ENCODE measurements at regions not wholly inside any gene's neighbourhood (a gene's known extent, or its start where the extent isn't known, plus 50 kb on each side); places are given as distances from the start of the nearest gene placed in this dataset.

DNA sequence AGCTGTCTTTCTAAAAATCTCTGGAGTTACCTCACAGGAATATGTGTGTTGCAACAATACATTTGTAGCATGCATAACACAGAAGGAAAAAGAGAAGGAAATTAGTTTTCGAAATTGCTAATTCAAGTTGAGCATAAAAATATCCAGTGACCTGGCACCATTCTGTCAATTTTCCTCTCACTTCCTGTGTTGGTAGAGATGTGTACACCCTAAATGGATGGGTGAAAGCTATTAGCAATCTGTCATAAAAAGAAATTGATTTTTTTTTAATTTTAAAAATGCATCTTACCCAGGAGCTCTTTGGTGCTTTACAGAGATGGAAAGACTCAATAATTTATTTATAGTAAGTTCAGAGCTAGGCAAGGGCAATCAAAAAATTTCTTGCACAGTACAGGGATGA lies 333.3 kb upstream of the TMEM229A start:
- Mint-ChIP-seq H3K27ac (ENCODE audit: low read depth, unreplicated experiment) (no peak overlapping the region), H3K4me3 (ENCODE audit: unreplicated experiment) (no peak overlapping the region), H3K9me3 (ENCODE audit: unreplicated experiment) (peaks cover 4% of the 10 kb centered on the region), H3K4me1 (ENCODE audit: insufficient read depth, unreplicated experiment) (no peaks in the 10 kb centered on the region), H3K27me3 (ENCODE audit: insufficient read depth, unreplicated experiment) (no peaks in the 10 kb centered on the region), H3K36me3 (ENCODE audit: insufficient read depth, unreplicated experiment) (no peaks in the 10 kb centered on the region)
- ChIA-PET CTCF (interaction anchor here (1.0 kb wide), 1 partner anchor 13 kb away, joined by 3 read pairs; no protein-coding TSS in a partner anchor), POLR2A (interaction anchor here (0.6 kb wide), 1 partner anchor 29 kb away, joined by 3 read pairs; no protein-coding TSS in a partner anchor)
- DNase-seq (ENCODE audit: unreplicated experiment), result no peak
- TF ChIP-seq, protein P1, sequence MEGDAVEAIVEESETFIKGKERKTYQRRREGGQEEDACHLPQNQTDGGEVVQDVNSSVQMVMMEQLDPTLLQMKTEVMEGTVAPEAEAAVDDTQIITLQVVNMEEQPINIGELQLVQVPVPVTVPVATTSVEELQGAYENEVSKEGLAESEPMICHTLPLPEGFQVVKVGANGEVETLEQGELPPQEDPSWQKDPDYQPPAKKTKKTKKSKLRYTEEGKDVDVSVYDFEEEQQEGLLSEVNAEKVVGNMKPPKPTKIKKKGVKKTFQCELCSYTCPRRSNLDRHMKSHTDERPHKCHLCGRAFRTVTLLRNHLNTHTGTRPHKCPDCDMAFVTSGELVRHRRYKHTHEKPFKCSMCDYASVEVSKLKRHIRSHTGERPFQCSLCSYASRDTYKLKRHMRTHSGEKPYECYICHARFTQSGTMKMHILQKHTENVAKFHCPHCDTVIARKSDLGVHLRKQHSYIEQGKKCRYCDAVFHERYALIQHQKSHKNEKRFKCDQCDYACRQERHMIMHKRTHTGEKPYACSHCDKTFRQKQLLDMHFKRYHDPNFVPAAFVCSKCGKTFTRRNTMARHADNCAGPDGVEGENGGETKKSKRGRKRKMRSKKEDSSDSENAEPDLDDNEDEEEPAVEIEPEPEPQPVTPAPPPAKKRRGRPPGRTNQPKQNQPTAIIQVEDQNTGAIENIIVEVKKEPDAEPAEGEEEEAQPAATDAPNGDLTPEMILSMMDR (IDR thresholded peaks at IDR 0.05; ENCODE audit: unreplicated experiment), result no peak
- intact Hi-C loops (cut with micrococcal nuclease), result no loop called here
- BruUV-seq (replicated peaks), result no TSS peak

DNA sequence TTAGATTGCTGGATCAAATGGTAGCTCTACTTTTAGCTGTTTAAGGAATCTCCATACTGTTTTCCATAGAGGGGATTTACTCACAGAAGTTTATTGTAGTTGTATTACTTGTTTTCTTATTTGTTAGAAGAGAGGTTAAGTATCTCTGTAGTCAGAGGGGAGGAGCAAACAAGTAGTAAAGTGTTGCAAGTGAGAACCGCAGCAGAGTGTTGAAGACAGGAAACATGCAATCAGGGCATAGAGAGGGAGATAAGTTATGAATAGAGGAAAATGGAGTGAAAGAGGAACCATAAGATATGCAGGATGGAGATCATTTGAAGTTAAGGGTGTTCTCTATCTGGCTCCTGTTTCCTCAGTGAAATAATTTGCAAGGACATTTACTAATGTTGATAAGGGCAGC lies 331.4 kb upstream of the TMEM229A start:
- Mint-ChIP-seq H3K4me1 (ENCODE audit: insufficient read depth, unreplicated experiment) (no peaks in the 10 kb centered on the region), H3K27ac (ENCODE audit: low read depth, unreplicated experiment) (no peak overlapping the region), H3K27me3 (ENCODE audit: insufficient read depth, unreplicated experiment) (no peaks in the 10 kb centered on the region), H3K9me3 (ENCODE audit: unreplicated experiment) (peaks cover 8% of the 10 kb centered on the region), H3K4me3 (ENCODE audit: unreplicated experiment) (no peak overlapping the region), H3K36me3 (ENCODE audit: insufficient read depth, unreplicated experiment) (no peaks in the 10 kb centered on the region)
- BruUV-seq (replicated peaks), result no TSS peak
- TF ChIP-seq, protein P1 (IDR thresholded peaks at IDR 0.05; ENCODE audit: unreplicated experiment), result no peak
- intact Hi-C loops (cut with micrococcal nuclease), result no loop called here
- ChIA-PET POLR2A (no interaction called here), CTCF (no interaction called here)
- no peak for DNase-seq (ENCODE audit: unreplicated experiment)

DNA sequence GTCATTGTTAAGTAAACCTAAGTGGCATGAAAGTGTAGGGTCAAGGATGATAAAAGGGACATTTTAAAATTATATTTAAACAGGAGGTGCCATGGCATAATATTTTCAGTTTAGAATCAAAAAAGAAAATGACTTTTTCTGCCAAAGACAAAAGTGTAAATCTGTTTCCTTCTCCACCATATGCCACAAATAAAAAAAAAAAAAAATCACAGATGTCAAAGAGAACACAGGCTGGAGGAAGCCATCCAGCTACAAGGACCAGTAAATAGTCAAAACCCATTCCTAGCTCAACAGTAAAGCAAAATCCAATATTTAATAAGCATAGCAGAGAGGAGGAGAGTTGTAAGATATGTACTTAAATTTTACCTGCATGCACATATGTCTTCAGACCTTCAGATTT lies 321.3 kb upstream of the TMEM229A start:
- Mint-ChIP-seq H3K9me3 (ENCODE audit: unreplicated experiment) (no peaks in the 10 kb centered on the region), H3K4me1 (ENCODE audit: insufficient read depth, unreplicated experiment) (no peaks in the 10 kb centered on the region), H3K4me3 (ENCODE audit: unreplicated experiment) (no peak overlapping the region), H3K36me3 (ENCODE audit: insufficient read depth, unreplicated experiment) (no peaks in the 10 kb centered on the region), H3K27ac (ENCODE audit: low read depth, unreplicated experiment) (no peak overlapping the region), H3K27me3 (ENCODE audit: insufficient read depth, unreplicated experiment) (no peaks in the 10 kb centered on the region)
- intact Hi-C loops (cut with micrococcal nuclease), result no loop called here
- no peak for DNase-seq (ENCODE audit: unreplicated experiment)
- no TSS peak for BruUV-seq (replicated peaks)
- TF ChIP-seq, protein P1 (IDR thresholded peaks at IDR 0.05; ENCODE audit: unreplicated experiment), result no peak
- CTCF ChIA-PET, result no interaction called here
- POLR2A ChIA-PET, result no interaction called here

DNA sequence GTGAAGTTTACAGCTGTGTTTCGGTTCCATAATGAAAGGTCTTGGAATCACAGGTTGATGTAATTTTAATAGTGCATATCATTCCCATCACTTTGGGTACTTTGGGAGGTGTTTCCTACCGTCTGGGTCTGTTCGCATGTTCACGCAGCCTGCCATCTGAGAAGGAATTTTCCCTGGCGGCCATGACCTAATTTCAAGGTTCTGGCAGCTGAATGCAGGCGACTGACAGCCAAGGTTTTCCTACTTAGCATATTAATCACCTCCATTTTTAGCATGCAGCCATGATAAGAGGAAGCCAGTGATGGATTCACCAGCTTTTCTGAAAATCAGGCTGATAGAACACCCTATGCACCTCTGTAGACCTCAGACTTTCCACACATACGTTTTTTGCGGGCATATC lies 319.1 kb upstream of the TMEM229A start:
- intact Hi-C loops (cut with micrococcal nuclease), result no loop called here
- no TSS peak for BruUV-seq (replicated peaks)
- Mint-ChIP-seq H3K27me3 (ENCODE audit: insufficient read depth, unreplicated experiment) (no peaks in the 10 kb centered on the region), H3K27ac (ENCODE audit: low read depth, unreplicated experiment) (no peak overlapping the region), H3K36me3 (ENCODE audit: insufficient read depth, unreplicated experiment) (no peaks in the 10 kb centered on the region), H3K4me3 (ENCODE audit: unreplicated experiment) (no peak overlapping the region), H3K4me1 (ENCODE audit: insufficient read depth, unreplicated experiment) (no peaks in the 10 kb centered on the region), H3K9me3 (ENCODE audit: unreplicated experiment) (no peaks in the 10 kb centered on the region)
- TF ChIP-seq, protein P1 (IDR thresholded peaks at IDR 0.05; ENCODE audit: unreplicated experiment), result no peak
- POLR2A ChIA-PET, result interaction anchor here (0.6 kb wide), 1 partner anchor 47 kb away, joined by 4 read pairs; no protein-coding TSS in a partner anchor
- DNase-seq (ENCODE audit: unreplicated experiment), result no peak
- CTCF ChIA-PET, result interaction anchor here (0.6 kb wide), 1 partner anchor 359 kb away, joined by 3 read pairs; no protein-coding TSS in a partner anchor

Measured in MCF 10A (cell line).